ENCODE measurements at regions not wholly inside any gene's neighbourhood (a gene's known extent, or its start where the extent isn't known, plus 50 kb on each side); places are given as distances from the start of the nearest gene placed in this dataset.

- Histone ChIP-seq H3K36me3 (ENCODE audit: insufficient read depth, low read length) (no peaks in the 10 kb centered on the region), H3K9me2 (ENCODE audit: insufficient read depth, low read length) (no peaks in the 10 kb centered on the region), H3K9ac (ENCODE audit: low read length) (no peak overlapping the region), H4K20me1 (ENCODE audit: insufficient read depth) (no peaks in the 10 kb centered on the region), H3K27me3 (ENCODE audit: insufficient read depth, low read depth, low read length) (peaks cover 13% of the 10 kb centered on the region), H3K4me3 (ENCODE audit: low read length) (peak overlapping the region; percentile 11), H3K79me2 (replicated peaks; ENCODE audit: insufficient read depth, low read length) (no peaks in the 10 kb centered on the region), H3K27ac (ENCODE audit: low read length) (peak overlapping the region; percentile 37), H3K9me3 (ENCODE audit: low read length) (peaks cover 4% of the 10 kb centered on the region), H2AFZ (ENCODE audit: low read depth, low read length) (no peak overlapping the region), H3K4me2 (ENCODE audit: low read length) (no peak overlapping the region), H3F3A (ENCODE audit: insufficient read depth, low read length, poor library complexity, severe bottlenecking) (peaks cover 4% of the 10 kb centered on the region)
- TF ChIP-seq POLR2AphosphoS5 (IDR thresholded peaks at IDR 0.05) (peak; percentile 70), CTCF (IDR thresholded peaks at IDR 0.05; ENCODE audit: poor library complexity, severe bottlenecking) (no peak), REST (IDR thresholded peaks at IDR 0.05; ENCODE audit: borderline replicate concordance) (peak; percentile 58)
These were observed 521.0 kb upstream of the SEMA6A start for GRCh38 chr5:117095346-117096332.

- Histone ChIP-seq H3K9ac (ENCODE audit: low read length) (no peak overlapping the region), H3K27me3 (ENCODE audit: insufficient read depth, low read depth, low read length) (peaks cover 10% of the 10 kb centered on the region), H3K9me2 (ENCODE audit: insufficient read depth, low read length) (no peaks in the 10 kb centered on the region), H3K4me2 (ENCODE audit: low read length) (no peak overlapping the region), H2AFZ (ENCODE audit: low read depth, low read length) (no peak overlapping the region), H3K4me3 (ENCODE audit: low read length) (no peak overlapping the region), H3K9me3 (ENCODE audit: low read length) (peaks cover 4% of the 10 kb centered on the region), H3K36me3 (ENCODE audit: insufficient read depth, low read length) (no peaks in the 10 kb centered on the region), H3K79me2 (replicated peaks; ENCODE audit: insufficient read depth, low read length) (no peaks in the 10 kb centered on the region), H3F3A (ENCODE audit: insufficient read depth, low read length, poor library complexity, severe bottlenecking) (peaks cover 4% of the 10 kb centered on the region), H4K20me1 (ENCODE audit: insufficient read depth) (no peaks in the 10 kb centered on the region), H3K27ac (ENCODE audit: low read length) (no peak overlapping the region)
- TF ChIP-seq CTCF (IDR thresholded peaks at IDR 0.05; ENCODE audit: poor library complexity, severe bottlenecking) (no peak), MXI1 (conservative IDR thresholded peaks at IDR 0.05; ENCODE audit: poor library complexity, severe bottlenecking) (no peak), EZH2 (IDR thresholded peaks at IDR 0.05; ENCODE audit: borderline replicate concordance, insufficient read depth, low read length, poor library complexity, severe bottlenecking) (no peak), TAF1 (IDR thresholded peaks at IDR 0.05; ENCODE audit: low read depth) (no peak), REST (IDR thresholded peaks at IDR 0.05; ENCODE audit: borderline replicate concordance) (no peak), RAD21 (conservative IDR thresholded peaks at IDR 0.05) (no peak), EP300 (conservative IDR thresholded peaks at IDR 0.05; ENCODE audit: poor library complexity, severe bottlenecking) (no peak), SMC3 (conservative IDR thresholded peaks at IDR 0.05; ENCODE audit: poor library complexity) (no peak), POLR2AphosphoS5 (IDR thresholded peaks at IDR 0.05) (no peak)
These were observed 519.6 kb upstream of the SEMA6A start for GRCh38 chr5:117094114-117094815.
